Fibroblast of the aortic adventitia (primary cell): ENCODE measurements at regions not wholly inside any gene's neighbourhood (a gene's known extent, or its start where the extent isn't known, plus 50 kb on each side); places are given as distances from the start of the nearest gene placed in this dataset.

Source experiments
- DNase-seq: peaks from one replicate; pipeline ENCODE4 v3.0.0-alpha.2; 2010; ENCODE audit warnings: low read depth
- H3K4me3 ChIP-seq: 2 replicates; pipeline ENCODE4 v1.5.1; 2011; ENCODE audit warnings: low read depth, mild to moderate bottlenecking, control low read depth, low read length, moderate library complexity
- CTCF ChIP-seq: IDR thresholded peaks from 2 replicates; pipeline ENCODE4 v1.5.1; 2011; ENCODE audit warnings: mild to moderate bottlenecking, low read length, control low read depth, inconsistent platforms; ENCODE audit not compliant: insufficient read depth

GRCh38 chr14:53608369-53608768 is 348.3 kb downstream of the BMP4 start:
- no peak overlapping the region for H3K4me3 ChIP-seq
- TF ChIP-seq CTCF = no peak
- no peak for DNase-seq

- no peak for DNase-seq
- H3K4me3 ChIP-seq = no peak overlapping the region
- TF ChIP-seq CTCF = no peak
Measured at GRCh38 chr14:53606203-53606602, 350.4 kb downstream of the BMP4 start.

- H3K4me3 ChIP-seq = no peak overlapping the region
- DNase-seq = no peak
- TF ChIP-seq CTCF = no peak
Measured at GRCh38 chr14:53605562-53605961, 351.1 kb downstream of the BMP4 start.

- H3K4me3 ChIP-seq = no peak overlapping the region
- DNase-seq = no peak
- no peak for TF ChIP-seq CTCF
Measured at GRCh38 chr14:53603994-53604393, 352.6 kb downstream of the BMP4 start.

GRCh38 chr14:53601409-53601808 is 355.2 kb downstream of the BMP4 start:
- no peak for DNase-seq
- no peak for TF ChIP-seq CTCF
- H3K4me3 ChIP-seq = no peak overlapping the region

GRCh38 chr14:53599221-53599945 is 357.2 kb downstream of the BMP4 start:
- TF ChIP-seq CTCF = no peak
- peak; percentile 12 for DNase-seq
- no peak overlapping the region for H3K4me3 ChIP-seq
